HepG2 (cell line): ENCODE measurements at regions not wholly inside any gene's neighbourhood (a gene's known extent, or its start where the extent isn't known, plus 50 kb on each side); places are given as distances from the start of the nearest gene placed in this dataset.

ENCODE experiments used
- CCDC6 ChIP-seq: sonication (generic); formaldehyde crosslinking; IDR thresholded peaks from 2 replicates; pipeline ENCODE4 v1.8.1; 2022; ENCODE audit warnings: mild to moderate bottlenecking, missing genetic modification reagents, moderate library complexity
- CHD2 ChIP-seq: IDR thresholded peaks from 2 replicates; pipeline ENCODE4 v1.6.1; 2011; ENCODE audit warnings: low read depth, low read length, improper control_type of control experiment
- HDAC2 ChIP-seq: sonication (generic); formaldehyde crosslinking; IDR thresholded peaks from 2 replicates; pipeline ENCODE4 v1.4.0; 2020; ENCODE audit warnings: missing genetic modification reagents
- JUN ChIP-seq: sonication (generic); formaldehyde crosslinking; IDR thresholded peaks from 2 replicates; pipeline ENCODE4 v1.4.0; 2020; ENCODE audit warnings: mild to moderate bottlenecking, missing genetic modification reagents
- NONO ChIP-seq, 2 experiments: fragments of 450-650 bp in 1 of 2; sonication (generic) in 1 of 2; formaldehyde crosslinking in 1 of 2; IDR thresholded peaks in 1 of 2; conservative IDR thresholded peaks in 1 of 2; 2 replicates each; pipeline versions ENCODE4 v1.6.1 to v1.8.0; 2017 to 2022; ENCODE audit warnings: mild to moderate bottlenecking in 1 of 2, missing genetic modification reagents in 1 of 2, moderate library complexity in 1 of 2
- TF ChIP-seq, protein P1 (sequence below): sonication (generic); formaldehyde crosslinking; IDR thresholded peaks from 2 replicates; pipeline ENCODE4 v1.4.0; 2020; ENCODE audit warnings: missing genetic modification reagents
- TF ChIP-seq, protein P2 (sequence below): sonication (generic); formaldehyde crosslinking; conservative IDR thresholded peaks from 2 replicates; pipeline ENCODE4 v1.4.0; 2020; ENCODE audit warnings: missing genetic modification reagents
- TF ChIP-seq, protein P3 (sequence below): sonication (generic); formaldehyde crosslinking; IDR thresholded peaks from 2 replicates; pipeline ENCODE4 v1.8.1; 2023; ENCODE audit warnings: mild to moderate bottlenecking, missing genetic modification reagents
- TF ChIP-seq, protein P4 (sequence below): sonication (generic); formaldehyde crosslinking; IDR thresholded peaks from 2 replicates; pipeline ENCODE4 v1.5.0; 2020; ENCODE audit warnings: mild to moderate bottlenecking, missing genetic modification reagents, moderate library complexity

DNA sequence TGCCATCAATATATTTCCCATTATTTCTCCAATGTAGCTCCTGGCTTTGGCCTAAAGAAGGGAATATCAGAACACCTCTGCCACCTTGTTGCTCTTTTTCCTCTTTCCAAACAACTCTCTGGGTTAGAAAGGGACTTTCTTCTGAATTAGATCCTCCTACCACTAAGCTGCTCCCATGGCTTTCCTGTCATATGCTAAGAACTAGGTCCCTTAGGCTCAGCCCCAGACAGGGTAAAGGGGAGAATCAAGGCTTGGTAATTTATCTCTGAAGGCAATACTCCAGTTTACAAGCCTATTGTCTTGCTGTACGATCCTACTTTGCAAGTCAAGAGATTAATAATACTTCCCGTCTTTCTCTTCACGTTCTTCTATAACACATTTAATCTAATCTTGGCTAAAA lies 373.2 kb upstream of the DAB1 start:
- TF ChIP-seq, protein P1, sequence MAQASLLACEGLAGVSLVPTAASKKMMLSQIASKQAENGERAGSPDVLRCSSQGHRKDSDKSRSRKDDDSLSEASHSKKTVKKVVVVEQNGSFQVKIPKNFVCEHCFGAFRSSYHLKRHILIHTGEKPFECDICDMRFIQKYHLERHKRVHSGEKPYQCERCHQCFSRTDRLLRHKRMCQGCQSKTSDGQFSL (CRISPR knock-in tag), result no peak
- TF ChIP-seq CCDC6 (CRISPR knock-in tag), result no peak
- TF ChIP-seq, protein P2, sequence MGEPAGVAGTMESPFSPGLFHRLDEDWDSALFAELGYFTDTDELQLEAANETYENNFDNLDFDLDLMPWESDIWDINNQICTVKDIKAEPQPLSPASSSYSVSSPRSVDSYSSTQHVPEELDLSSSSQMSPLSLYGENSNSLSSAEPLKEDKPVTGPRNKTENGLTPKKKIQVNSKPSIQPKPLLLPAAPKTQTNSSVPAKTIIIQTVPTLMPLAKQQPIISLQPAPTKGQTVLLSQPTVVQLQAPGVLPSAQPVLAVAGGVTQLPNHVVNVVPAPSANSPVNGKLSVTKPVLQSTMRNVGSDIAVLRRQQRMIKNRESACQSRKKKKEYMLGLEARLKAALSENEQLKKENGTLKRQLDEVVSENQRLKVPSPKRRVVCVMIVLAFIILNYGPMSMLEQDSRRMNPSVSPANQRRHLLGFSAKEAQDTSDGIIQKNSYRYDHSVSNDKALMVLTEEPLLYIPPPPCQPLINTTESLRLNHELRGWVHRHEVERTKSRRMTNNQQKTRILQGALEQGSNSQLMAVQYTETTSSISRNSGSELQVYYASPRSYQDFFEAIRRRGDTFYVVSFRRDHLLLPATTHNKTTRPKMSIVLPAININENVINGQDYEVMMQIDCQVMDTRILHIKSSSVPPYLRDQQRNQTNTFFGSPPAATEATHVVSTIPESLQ (CRISPR knock-in tag), result no peak
- TF ChIP-seq, protein P3, sequence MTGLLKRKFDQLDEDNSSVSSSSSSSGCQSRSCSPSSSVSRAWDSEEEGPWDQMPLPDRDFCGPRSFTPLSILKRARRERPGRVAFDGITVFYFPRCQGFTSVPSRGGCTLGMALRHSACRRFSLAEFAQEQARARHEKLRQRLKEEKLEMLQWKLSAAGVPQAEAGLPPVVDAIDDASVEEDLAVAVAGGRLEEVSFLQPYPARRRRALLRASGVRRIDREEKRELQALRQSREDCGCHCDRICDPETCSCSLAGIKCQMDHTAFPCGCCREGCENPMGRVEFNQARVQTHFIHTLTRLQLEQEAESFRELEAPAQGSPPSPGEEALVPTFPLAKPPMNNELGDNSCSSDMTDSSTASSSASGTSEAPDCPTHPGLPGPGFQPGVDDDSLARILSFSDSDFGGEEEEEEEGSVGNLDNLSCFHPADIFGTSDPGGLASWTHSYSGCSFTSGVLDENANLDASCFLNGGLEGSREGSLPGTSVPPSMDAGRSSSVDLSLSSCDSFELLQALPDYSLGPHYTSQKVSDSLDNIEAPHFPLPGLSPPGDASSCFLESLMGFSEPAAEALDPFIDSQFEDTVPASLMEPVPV (CRISPR knock-in tag), result no peak
- TF ChIP-seq HDAC2 (CRISPR knock-in tag), result no peak
- TF ChIP-seq CHD2, result no peak
- TF ChIP-seq, protein P4, sequence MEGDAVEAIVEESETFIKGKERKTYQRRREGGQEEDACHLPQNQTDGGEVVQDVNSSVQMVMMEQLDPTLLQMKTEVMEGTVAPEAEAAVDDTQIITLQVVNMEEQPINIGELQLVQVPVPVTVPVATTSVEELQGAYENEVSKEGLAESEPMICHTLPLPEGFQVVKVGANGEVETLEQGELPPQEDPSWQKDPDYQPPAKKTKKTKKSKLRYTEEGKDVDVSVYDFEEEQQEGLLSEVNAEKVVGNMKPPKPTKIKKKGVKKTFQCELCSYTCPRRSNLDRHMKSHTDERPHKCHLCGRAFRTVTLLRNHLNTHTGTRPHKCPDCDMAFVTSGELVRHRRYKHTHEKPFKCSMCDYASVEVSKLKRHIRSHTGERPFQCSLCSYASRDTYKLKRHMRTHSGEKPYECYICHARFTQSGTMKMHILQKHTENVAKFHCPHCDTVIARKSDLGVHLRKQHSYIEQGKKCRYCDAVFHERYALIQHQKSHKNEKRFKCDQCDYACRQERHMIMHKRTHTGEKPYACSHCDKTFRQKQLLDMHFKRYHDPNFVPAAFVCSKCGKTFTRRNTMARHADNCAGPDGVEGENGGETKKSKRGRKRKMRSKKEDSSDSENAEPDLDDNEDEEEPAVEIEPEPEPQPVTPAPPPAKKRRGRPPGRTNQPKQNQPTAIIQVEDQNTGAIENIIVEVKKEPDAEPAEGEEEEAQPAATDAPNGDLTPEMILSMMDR (CRISPR knock-in tag), result no peak
- TF ChIP-seq JUN (CRISPR knock-in tag), result no peak
- no peak for TF ChIP-seq NONO (IDR thresholded peaks at IDR 0.05)
- no peak for TF ChIP-seq NONO (CRISPR knock-in tag; conservative IDR thresholded peaks at IDR 0.05)
